Stimulated activated memory B cell treated with anti-CD40 and anti-IgM and Interleukin-4, amounts not matched to agents 10 μg/mL and 1 μg/mL and 100 μg/mL, for 72 hours (primary cell): ENCODE measurements at regions not wholly inside any gene's neighbourhood (a gene's known extent, or its start where the extent isn't known, plus 50 kb on each side); places are given as distances from the start of the nearest gene placed in this dataset.

ENCODE experiments used
- ATAC-seq: fragments of 150-1000 bp; cut with Tn5 transposase; 2 replicates; pipeline ENCODE4 v1.10.0; 2021
- H3K27ac Mint-ChIP-seq: one replicate; pipeline ENCODE4 v1.8.0; 2022; ENCODE audit warnings: mild to moderate bottlenecking, mixed read lengths
- H3K27me3 Mint-ChIP-seq: one replicate; pipeline ENCODE4 v1.8.0; 2022; ENCODE audit warnings: mixed read lengths
- H3K36me3 Mint-ChIP-seq: one replicate; pipeline ENCODE4 v1.8.0; 2022; ENCODE audit warnings: mixed read lengths
- H3K4me1 Mint-ChIP-seq: one replicate; pipeline ENCODE4 v1.8.0; 2022; ENCODE audit warnings: mixed read lengths
- H3K4me3 Mint-ChIP-seq: one replicate; pipeline ENCODE4 v1.8.0; 2022; ENCODE audit warnings: mild to moderate bottlenecking, moderate library complexity, mixed read lengths
- H3K9me3 Mint-ChIP-seq: one replicate; pipeline ENCODE4 v1.8.0; 2022; ENCODE audit warnings: mixed read lengths

- ATAC-seq, result peak; percentile 70
- no peaks in the 10 kb centered on the region for H3K9me3 Mint-ChIP-seq
- H3K4me3 Mint-ChIP-seq, result peak overlapping the region; percentile 64
- peaks cover 69% of the 10 kb centered on the region for H3K4me1 Mint-ChIP-seq
- H3K36me3 Mint-ChIP-seq, result no peaks in the 10 kb centered on the region
- no peaks in the 10 kb centered on the region for H3K27me3 Mint-ChIP-seq
- H3K27ac Mint-ChIP-seq, result peak overlapping the region; percentile 58
These were observed 64.4 kb upstream of the TM9SF2 start for GRCh38 chr13:99436686-99437416.

GRCh38 chr13:99439048-99439447 is 62.2 kb upstream of the TM9SF2 start:
- no peaks in the 10 kb centered on the region for H3K9me3 Mint-ChIP-seq
- peaks cover 48% of the 10 kb centered on the region for H3K4me1 Mint-ChIP-seq
- H3K27ac Mint-ChIP-seq, result no peak overlapping the region
- H3K4me3 Mint-ChIP-seq, result no peak overlapping the region
- no peak for ATAC-seq
- H3K36me3 Mint-ChIP-seq, result no peaks in the 10 kb centered on the region
- H3K27me3 Mint-ChIP-seq, result no peaks in the 10 kb centered on the region

GRCh38 chr13:99439850-99440604 is 61.2 kb upstream of the TM9SF2 start:
- Mint-ChIP-seq H3K36me3 (no peaks in the 10 kb centered on the region), H3K4me3 (no peak overlapping the region), H3K27ac (no peak overlapping the region), H3K27me3 (no peaks in the 10 kb centered on the region), H3K4me1 (peaks cover 40% of the 10 kb centered on the region), H3K9me3 (no peaks in the 10 kb centered on the region)
- ATAC-seq, result no peak

- H3K9me3 Mint-ChIP-seq, result no peaks in the 10 kb centered on the region
- no peak for ATAC-seq
- H3K36me3 Mint-ChIP-seq, result no peaks in the 10 kb centered on the region
- H3K4me3 Mint-ChIP-seq, result no peak overlapping the region
- peaks cover 17% of the 10 kb centered on the region for H3K4me1 Mint-ChIP-seq
- H3K27me3 Mint-ChIP-seq, result no peaks in the 10 kb centered on the region
- H3K27ac Mint-ChIP-seq, result no peak overlapping the region
These were observed 58.9 kb upstream of the TM9SF2 start for GRCh38 chr13:99442273-99442895.

- ATAC-seq, result no peak
- Mint-ChIP-seq H3K4me1 (no peaks in the 10 kb centered on the region), H3K4me3 (no peak overlapping the region), H3K27ac (no peak overlapping the region), H3K9me3 (no peaks in the 10 kb centered on the region), H3K27me3 (no peaks in the 10 kb centered on the region), H3K36me3 (no peaks in the 10 kb centered on the region)
These were observed 55.0 kb upstream of the TM9SF2 start for GRCh38 chr13:99446242-99446641.

GRCh38 chr13:99448546-99448945 is 52.7 kb upstream of the TM9SF2 start:
- Mint-ChIP-seq H3K9me3 (peaks cover 2% of the 10 kb centered on the region), H3K27me3 (peaks cover 13% of the 10 kb centered on the region), H3K27ac (no peak overlapping the region), H3K4me3 (no peak overlapping the region), H3K4me1 (no peaks in the 10 kb centered on the region), H3K36me3 (no peaks in the 10 kb centered on the region)
- no peak for ATAC-seq

- Mint-ChIP-seq H3K9me3 (peaks cover 6% of the 10 kb centered on the region), H3K36me3 (no peaks in the 10 kb centered on the region), H3K27ac (no peak overlapping the region), H3K4me1 (no peaks in the 10 kb centered on the region), H3K4me3 (no peak overlapping the region), H3K27me3 (peaks cover 13% of the 10 kb centered on the region)
- no peak for ATAC-seq
These were observed 50.9 kb upstream of the TM9SF2 start for GRCh38 chr13:99450416-99450815.
